Peyer's patch (tissue), 4 donors: ENCODE measurements at regions not wholly inside any gene's neighbourhood (a gene's known extent, or its start where the extent isn't known, plus 50 kb on each side); places are given as distances from the start of the nearest gene placed in this dataset.

ENCODE experiments used
- POLR2A ChIP-seq, 2 donors: fragments of 450-650 bp; IDR thresholded peaks; one replicate each; pipeline ENCODE4 v1.5.1; 2017; ENCODE audit warnings: antibody characterized with exemption in 2 of 2, mild to moderate bottlenecking in 2 of 2, moderate library complexity in 2 of 2
- TF ChIP-seq, protein P1 (sequence below), 6 experiments: fragments of 450-650 bp in 4 of 6; fragments of 200-600 bp in 2 of 6; sonication (generic) in 1 of 6; IDR thresholded peaks; one replicate each; pipeline ENCODE4 v1.5.1; 2017 to 2019; ENCODE audit warnings: antibody characterized with exemption in 6 of 6, mild to moderate bottlenecking in 3 of 6, moderate library complexity in 1 of 6

DNA sequence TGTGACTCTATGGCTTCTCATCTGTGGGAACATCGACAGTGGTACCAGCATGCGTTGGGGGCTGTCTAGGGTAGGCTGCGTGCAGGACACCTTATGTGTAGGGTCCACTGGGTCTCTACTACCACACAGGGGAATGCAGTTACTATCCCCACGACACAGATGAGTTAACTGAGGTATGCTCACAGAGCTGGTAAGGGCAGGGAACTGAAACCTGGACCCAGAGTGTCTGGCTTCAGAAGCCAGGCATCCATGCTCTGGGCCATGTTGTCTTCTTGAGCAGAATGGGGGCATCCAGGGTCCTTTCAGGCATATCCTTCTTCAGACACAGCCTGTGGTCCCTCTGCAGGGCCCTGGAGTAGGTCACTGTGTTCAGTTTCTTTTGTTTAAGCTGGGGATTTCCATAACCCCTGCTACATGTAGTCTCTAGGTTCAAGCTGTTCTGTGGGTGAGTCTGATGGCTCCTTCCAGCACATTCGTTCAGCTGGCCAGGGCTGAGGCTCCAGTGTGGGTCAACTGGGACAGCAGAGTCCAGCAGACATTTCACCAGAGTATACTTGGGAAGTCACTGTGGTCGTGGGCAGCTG is 148.8 kb downstream of the GADD45G start:
- TF ChIP-seq, protein P1, sequence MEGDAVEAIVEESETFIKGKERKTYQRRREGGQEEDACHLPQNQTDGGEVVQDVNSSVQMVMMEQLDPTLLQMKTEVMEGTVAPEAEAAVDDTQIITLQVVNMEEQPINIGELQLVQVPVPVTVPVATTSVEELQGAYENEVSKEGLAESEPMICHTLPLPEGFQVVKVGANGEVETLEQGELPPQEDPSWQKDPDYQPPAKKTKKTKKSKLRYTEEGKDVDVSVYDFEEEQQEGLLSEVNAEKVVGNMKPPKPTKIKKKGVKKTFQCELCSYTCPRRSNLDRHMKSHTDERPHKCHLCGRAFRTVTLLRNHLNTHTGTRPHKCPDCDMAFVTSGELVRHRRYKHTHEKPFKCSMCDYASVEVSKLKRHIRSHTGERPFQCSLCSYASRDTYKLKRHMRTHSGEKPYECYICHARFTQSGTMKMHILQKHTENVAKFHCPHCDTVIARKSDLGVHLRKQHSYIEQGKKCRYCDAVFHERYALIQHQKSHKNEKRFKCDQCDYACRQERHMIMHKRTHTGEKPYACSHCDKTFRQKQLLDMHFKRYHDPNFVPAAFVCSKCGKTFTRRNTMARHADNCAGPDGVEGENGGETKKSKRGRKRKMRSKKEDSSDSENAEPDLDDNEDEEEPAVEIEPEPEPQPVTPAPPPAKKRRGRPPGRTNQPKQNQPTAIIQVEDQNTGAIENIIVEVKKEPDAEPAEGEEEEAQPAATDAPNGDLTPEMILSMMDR (IDR thresholded peaks at IDR 0.05) = no peak
- no peak for TF ChIP-seq POLR2A (IDR thresholded peaks at IDR 0.05)
